ENCODE measurements at regions not wholly inside any gene's neighbourhood (a gene's known extent, or its start where the extent isn't known, plus 50 kb on each side); places are given as distances from the start of the nearest gene placed in this dataset.

DNA sequence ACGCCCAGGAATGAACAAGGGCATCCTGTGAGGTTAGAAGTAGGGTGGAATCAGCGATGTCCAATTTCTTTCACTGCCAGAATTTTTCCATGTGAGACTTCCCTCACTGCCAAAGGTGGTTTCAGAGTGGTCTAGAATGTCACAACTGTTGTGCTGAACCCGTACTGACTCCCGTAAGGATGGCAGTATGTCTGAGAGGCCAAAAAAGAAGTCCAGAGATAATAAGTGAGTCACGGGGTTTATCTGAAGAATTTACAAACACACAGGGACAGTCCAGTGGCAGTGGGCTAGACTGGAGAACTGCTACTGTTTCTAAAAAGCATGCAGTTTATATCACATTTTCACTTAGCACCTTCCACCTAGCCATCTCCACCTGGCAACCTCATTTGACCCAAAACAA is 160.6 kb upstream of the ATP10A start:
- TF ChIP-seq POLR2A (IDR thresholded peaks at IDR 0.05) = no peak
- TF ChIP-seq POLR2AphosphoS5 (IDR thresholded peaks at IDR 0.05) = no peak
- TF ChIP-seq CTCF (IDR thresholded peaks at IDR 0.05) = no peak
- H3K27me3 ChIP-seq (replicated peaks; ENCODE audit: insufficient read depth) = no peaks in the 10 kb centered on the region
- no peaks in the 10 kb centered on the region for H3K9me3 ChIP-seq
- no peak for DNase-seq (ENCODE audit: low spot score)
- no peaks in the 10 kb centered on the region for H3K36me3 ChIP-seq
- WGBS = 89% methylated on average over 5 of the region's 5 CpGs
- intact Hi-C loops (cut with DNase I) = no loop called here
- no peak overlapping the region for H3K27ac ChIP-seq
- H3K4me3 ChIP-seq = no peak overlapping the region
- no peaks in the 10 kb centered on the region for H3K4me1 ChIP-seq (replicated peaks)

DNA sequence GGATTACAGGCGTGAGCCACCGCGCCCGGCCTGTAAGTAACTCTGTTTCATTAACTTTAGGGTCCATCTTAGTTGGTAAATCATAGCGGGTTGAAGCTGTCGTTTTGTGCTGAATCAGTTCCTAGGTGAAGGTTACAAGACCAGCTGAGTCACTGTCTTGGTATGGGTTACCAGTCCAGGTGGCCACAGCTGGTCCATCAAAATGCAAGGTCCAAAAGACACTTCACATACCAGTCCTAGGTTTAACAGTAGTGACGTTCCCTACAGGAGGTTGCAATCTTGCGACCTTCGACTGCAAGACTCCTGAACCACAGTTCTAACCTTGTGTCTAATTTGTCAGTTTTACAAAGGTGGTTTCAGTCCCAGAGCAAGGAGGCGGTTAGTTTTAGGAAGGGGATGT is 160.1 kb upstream of the ATP10A start:
- 91% methylated on average over 10 of the region's 10 CpGs for WGBS
- Histone ChIP-seq H3K27ac (no peak overlapping the region), H3K36me3 (no peaks in the 10 kb centered on the region), H3K4me1 (replicated peaks) (no peaks in the 10 kb centered on the region), H3K27me3 (replicated peaks; ENCODE audit: insufficient read depth) (no peaks in the 10 kb centered on the region), H3K4me3 (no peak overlapping the region), H3K9me3 (no peaks in the 10 kb centered on the region)
- intact Hi-C loops (cut with DNase I) = no loop called here
- TF ChIP-seq CTCF (IDR thresholded peaks at IDR 0.05) (no peak), POLR2A (IDR thresholded peaks at IDR 0.05) (no peak), POLR2AphosphoS5 (IDR thresholded peaks at IDR 0.05) (no peak)
- no peak for DNase-seq (ENCODE audit: low spot score)

DNA sequence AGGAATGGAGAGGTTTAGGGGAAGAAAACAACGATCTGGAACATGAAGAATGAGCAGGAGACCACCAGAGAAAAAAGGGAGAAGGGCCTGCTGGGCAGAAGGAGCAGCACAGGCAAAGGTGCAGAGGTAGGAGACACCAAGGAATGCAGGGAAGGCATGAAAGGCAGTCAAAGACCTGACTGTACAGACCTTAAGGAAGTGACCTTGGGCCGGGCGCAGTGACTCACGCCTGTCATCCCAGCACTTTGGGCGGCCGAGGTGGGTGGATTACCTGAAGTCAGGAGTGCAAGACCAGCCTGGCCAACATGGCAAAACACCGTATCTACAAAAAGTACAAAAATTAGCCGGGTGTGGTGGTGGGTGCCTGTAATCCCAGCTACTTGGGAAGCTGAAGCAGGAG is 157.7 kb upstream of the ATP10A start:
- no peaks in the 10 kb centered on the region for H3K27me3 ChIP-seq (replicated peaks; ENCODE audit: insufficient read depth)
- no peaks in the 10 kb centered on the region for H3K9me3 ChIP-seq
- no peak for DNase-seq (ENCODE audit: low spot score)
- H3K36me3 ChIP-seq = no peaks in the 10 kb centered on the region
- TF ChIP-seq CTCF (IDR thresholded peaks at IDR 0.05) (no peak), POLR2AphosphoS5 (IDR thresholded peaks at IDR 0.05) (no peak), POLR2A (IDR thresholded peaks at IDR 0.05) (no peak)
- no peaks in the 10 kb centered on the region for H3K4me1 ChIP-seq (replicated peaks)
- H3K27ac ChIP-seq = no peak overlapping the region
- H3K4me3 ChIP-seq = no peak overlapping the region
- WGBS = 92% methylated on average over 8 of the region's 8 CpGs
- intact Hi-C loops (cut with DNase I) = no loop called here

GRCh38 chr15:26017665-26018064 is 154.5 kb upstream of the ATP10A start:
- no peak overlapping the region for H3K27ac ChIP-seq
- no peaks in the 10 kb centered on the region for H3K27me3 ChIP-seq (replicated peaks; ENCODE audit: insufficient read depth)
- no peaks in the 10 kb centered on the region for H3K36me3 ChIP-seq
- 92% methylated on average over 7 of the region's 7 CpGs for WGBS
- H3K4me3 ChIP-seq = no peak overlapping the region
- TF ChIP-seq CTCF (IDR thresholded peaks at IDR 0.05) (no peak), POLR2AphosphoS5 (IDR thresholded peaks at IDR 0.05) (no peak), POLR2A (IDR thresholded peaks at IDR 0.05) (no peak)
- DNase-seq (ENCODE audit: low spot score) = no peak
- H3K9me3 ChIP-seq = no peaks in the 10 kb centered on the region
- intact Hi-C loops (cut with DNase I) = no loop called here
- no peaks in the 10 kb centered on the region for H3K4me1 ChIP-seq (replicated peaks)

GRCh38 chr15:26015516-26016075 is 152.5 kb upstream of the ATP10A start:
- intact Hi-C loops (cut with DNase I) = no loop called here

More at GRCh38 chr15:26015516-26016075, 152.5 kb upstream of the ATP10A start:
- Histone ChIP-seq H3K36me3 (no peaks in the 10 kb centered on the region), H3K9me3 (no peaks in the 10 kb centered on the region), H3K27me3 (replicated peaks; ENCODE audit: insufficient read depth) (no peaks in the 10 kb centered on the region), H3K4me3 (no peak overlapping the region), H3K4me1 (replicated peaks) (no peaks in the 10 kb centered on the region), H3K27ac (no peak overlapping the region)
- 70% methylated on average over 11 of the region's 11 CpGs for WGBS
- DNase-seq (ENCODE audit: low spot score) = no peak
- TF ChIP-seq CTCF (IDR thresholded peaks at IDR 0.05) = no peak
- TF ChIP-seq POLR2AphosphoS5 (IDR thresholded peaks at IDR 0.05) = no peak
- no peak for TF ChIP-seq POLR2A (IDR thresholded peaks at IDR 0.05)

Data from prostate gland (tissue), 2 donors.